ENCODE measurements at regions not wholly inside any gene's neighbourhood (a gene's known extent, or its start where the extent isn't known, plus 50 kb on each side); places are given as distances from the start of the nearest gene placed in this dataset.

- Histone ChIP-seq H3K36me3 (ENCODE audit: insufficient read depth, low read length) (no peaks in the 10 kb centered on the region), H3K9me3 (ENCODE audit: low read depth, low read length) (no peaks in the 10 kb centered on the region), H3K27ac (no peak overlapping the region), H3K9ac (ENCODE audit: insufficient read length) (no peak overlapping the region), H3K4me3 (no peak overlapping the region)
- no peak for DNase-seq (ENCODE audit: low read depth, low spot score)
- TF ChIP-seq EZH2 (IDR thresholded peaks at IDR 0.05) (no peak), FOXP2 (optimal IDR thresholded peaks at IDR 0.05; ENCODE audit: control extremely low read depth, extremely low read length, insufficient read depth) (no peak)
Observed at GRCh38 chr20:41671143-41671542, 53.0 kb upstream of the CHD6 start.

- Histone ChIP-seq H3K9me3 (ENCODE audit: low read depth, low read length) (no peaks in the 10 kb centered on the region), H3K9ac (ENCODE audit: insufficient read length) (no peak overlapping the region), H3K27ac (no peak overlapping the region), H3K4me3 (no peak overlapping the region), H3K36me3 (ENCODE audit: insufficient read depth, low read length) (no peaks in the 10 kb centered on the region)
- TF ChIP-seq POLR2AphosphoS5 (IDR thresholded peaks at IDR 0.05; ENCODE audit: borderline replicate concordance, low read depth, low read length) (no peak), EZH2 (IDR thresholded peaks at IDR 0.05) (no peak), FOXP2 (optimal IDR thresholded peaks at IDR 0.05; ENCODE audit: control extremely low read depth, extremely low read length, insufficient read depth) (no peak)
- DNase-seq (ENCODE audit: low read depth, low spot score) = no peak
Observed at GRCh38 chr20:41670631-41671030, 52.5 kb upstream of the CHD6 start.

- Histone ChIP-seq H3K9ac (ENCODE audit: insufficient read length) (no peak overlapping the region), H3K9me3 (ENCODE audit: low read depth, low read length) (no peaks in the 10 kb centered on the region), H3K4me3 (no peak overlapping the region), H3K36me3 (ENCODE audit: insufficient read depth, low read length) (no peaks in the 10 kb centered on the region), H3K27ac (no peak overlapping the region)
- no peak for DNase-seq (ENCODE audit: low read depth, low spot score)
- TF ChIP-seq EZH2 (IDR thresholded peaks at IDR 0.05) (no peak), FOXP2 (optimal IDR thresholded peaks at IDR 0.05; ENCODE audit: control extremely low read depth, extremely low read length, insufficient read depth) (no peak), POLR2AphosphoS5 (IDR thresholded peaks at IDR 0.05; ENCODE audit: borderline replicate concordance, low read depth, low read length) (no peak)
Observed at GRCh38 chr20:41669708-41670263, 51.6 kb upstream of the CHD6 start.

GRCh38 chr20:41668057-41668749 lies 50.0 kb upstream of the CHD6 start:
- H3K9ac ChIP-seq (ENCODE audit: insufficient read length) = no peak overlapping the region
- no peaks in the 10 kb centered on the region for H3K36me3 ChIP-seq (ENCODE audit: insufficient read depth, low read length)
- no peaks in the 10 kb centered on the region for H3K9me3 ChIP-seq (ENCODE audit: low read depth, low read length)
- no peak overlapping the region for H3K4me3 ChIP-seq
- TF ChIP-seq EZH2 (IDR thresholded peaks at IDR 0.05) (no peak), FOXP2 (optimal IDR thresholded peaks at IDR 0.05; ENCODE audit: control extremely low read depth, extremely low read length, insufficient read depth) (no peak), POLR2AphosphoS5 (IDR thresholded peaks at IDR 0.05; ENCODE audit: borderline replicate concordance, low read depth, low read length) (no peak)
- H3K27ac ChIP-seq = no peak overlapping the region
- DNase-seq (ENCODE audit: low read depth, low spot score) = no peak

Data from SK-N-MC (cell line).